ENCODE measurements at regions not wholly inside any gene's neighbourhood (a gene's known extent, or its start where the extent isn't known, plus 50 kb on each side); places are given as distances from the start of the nearest gene placed in this dataset.

GRCh38 chr1:89454845-89455521, 69.6 kb upstream of the LRRC8B start:
- TF ChIP-seq, protein P1, sequence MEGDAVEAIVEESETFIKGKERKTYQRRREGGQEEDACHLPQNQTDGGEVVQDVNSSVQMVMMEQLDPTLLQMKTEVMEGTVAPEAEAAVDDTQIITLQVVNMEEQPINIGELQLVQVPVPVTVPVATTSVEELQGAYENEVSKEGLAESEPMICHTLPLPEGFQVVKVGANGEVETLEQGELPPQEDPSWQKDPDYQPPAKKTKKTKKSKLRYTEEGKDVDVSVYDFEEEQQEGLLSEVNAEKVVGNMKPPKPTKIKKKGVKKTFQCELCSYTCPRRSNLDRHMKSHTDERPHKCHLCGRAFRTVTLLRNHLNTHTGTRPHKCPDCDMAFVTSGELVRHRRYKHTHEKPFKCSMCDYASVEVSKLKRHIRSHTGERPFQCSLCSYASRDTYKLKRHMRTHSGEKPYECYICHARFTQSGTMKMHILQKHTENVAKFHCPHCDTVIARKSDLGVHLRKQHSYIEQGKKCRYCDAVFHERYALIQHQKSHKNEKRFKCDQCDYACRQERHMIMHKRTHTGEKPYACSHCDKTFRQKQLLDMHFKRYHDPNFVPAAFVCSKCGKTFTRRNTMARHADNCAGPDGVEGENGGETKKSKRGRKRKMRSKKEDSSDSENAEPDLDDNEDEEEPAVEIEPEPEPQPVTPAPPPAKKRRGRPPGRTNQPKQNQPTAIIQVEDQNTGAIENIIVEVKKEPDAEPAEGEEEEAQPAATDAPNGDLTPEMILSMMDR (IDR thresholded peaks at IDR 0.05): peak; percentile 79
- TF ChIP-seq, protein P2, sequence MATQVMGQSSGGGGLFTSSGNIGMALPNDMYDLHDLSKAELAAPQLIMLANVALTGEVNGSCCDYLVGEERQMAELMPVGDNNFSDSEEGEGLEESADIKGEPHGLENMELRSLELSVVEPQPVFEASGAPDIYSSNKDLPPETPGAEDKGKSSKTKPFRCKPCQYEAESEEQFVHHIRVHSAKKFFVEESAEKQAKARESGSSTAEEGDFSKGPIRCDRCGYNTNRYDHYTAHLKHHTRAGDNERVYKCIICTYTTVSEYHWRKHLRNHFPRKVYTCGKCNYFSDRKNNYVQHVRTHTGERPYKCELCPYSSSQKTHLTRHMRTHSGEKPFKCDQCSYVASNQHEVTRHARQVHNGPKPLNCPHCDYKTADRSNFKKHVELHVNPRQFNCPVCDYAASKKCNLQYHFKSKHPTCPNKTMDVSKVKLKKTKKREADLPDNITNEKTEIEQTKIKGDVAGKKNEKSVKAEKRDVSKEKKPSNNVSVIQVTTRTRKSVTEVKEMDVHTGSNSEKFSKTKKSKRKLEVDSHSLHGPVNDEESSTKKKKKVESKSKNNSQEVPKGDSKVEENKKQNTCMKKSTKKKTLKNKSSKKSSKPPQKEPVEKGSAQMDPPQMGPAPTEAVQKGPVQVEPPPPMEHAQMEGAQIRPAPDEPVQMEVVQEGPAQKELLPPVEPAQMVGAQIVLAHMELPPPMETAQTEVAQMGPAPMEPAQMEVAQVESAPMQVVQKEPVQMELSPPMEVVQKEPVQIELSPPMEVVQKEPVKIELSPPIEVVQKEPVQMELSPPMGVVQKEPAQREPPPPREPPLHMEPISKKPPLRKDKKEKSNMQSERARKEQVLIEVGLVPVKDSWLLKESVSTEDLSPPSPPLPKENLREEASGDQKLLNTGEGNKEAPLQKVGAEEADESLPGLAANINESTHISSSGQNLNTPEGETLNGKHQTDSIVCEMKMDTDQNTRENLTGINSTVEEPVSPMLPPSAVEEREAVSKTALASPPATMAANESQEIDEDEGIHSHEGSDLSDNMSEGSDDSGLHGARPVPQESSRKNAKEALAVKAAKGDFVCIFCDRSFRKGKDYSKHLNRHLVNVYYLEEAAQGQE (IDR thresholded peaks at IDR 0.05; ENCODE audit: insufficient read depth in 1 of 2, low read depth in 2 of 2, low read length in 1 of 2): no peak
- no peak for TF ChIP-seq SIN3A (IDR thresholded peaks at IDR 0.05; ENCODE audit: borderline replicate concordance, insufficient read depth, low read depth, low read length)
- TF ChIP-seq POLR2AphosphoS5 (IDR thresholded peaks at IDR 0.05; ENCODE audit: low read depth, low read length): no peak

All from Panc1 (cell line).